Astrocyte (in vitro differentiated cells and primary cell): ENCODE measurements at regions not wholly inside any gene's neighbourhood (a gene's known extent, or its start where the extent isn't known, plus 50 kb on each side); places are given as distances from the start of the nearest gene placed in this dataset.

Experiments used
- DNase-seq: peaks from one replicate; pipeline ENCODE4 v3.0.0-alpha.2; 2010; ENCODE audit warnings: low read depth
- FAIRE-seq: peaks from 2 replicates; lab custom pipeline; 2011; peaks lifted over from hg19 to GRCh38; lab: Jason Lieb, UNC
- H2AFZ ChIP-seq: 2 replicates; pipeline ENCODE4 v1.6.0; 2012; ENCODE audit warnings: low read depth, low read length, inconsistent platforms
- H3K27ac ChIP-seq: 2 replicates; pipeline ENCODE4 v1.5.1; 2011; ENCODE audit warnings: low read depth, low read length, inconsistent platforms
- H3K27me3 ChIP-seq: 2 replicates; pipeline ENCODE4 v1.6.0; 2011; ENCODE audit warnings: low read length, inconsistent platforms; ENCODE audit not compliant: insufficient read depth
- H3K36me3 ChIP-seq: 2 replicates; pipeline ENCODE4 v1.5.1; 2011; ENCODE audit warnings: low read length, inconsistent platforms; ENCODE audit not compliant: insufficient read depth
- H3K4me1 ChIP-seq: 2 replicates; pipeline ENCODE4 v1.5.1; 2011; ENCODE audit warnings: low read length, inconsistent platforms; ENCODE audit not compliant: insufficient read depth
- H3K4me2 ChIP-seq: 2 replicates; pipeline ENCODE4 v1.6.0; 2012; ENCODE audit warnings: low read length, inconsistent platforms
- H3K4me3 ChIP-seq: 2 replicates; pipeline ENCODE4 v1.5.1; 2011; ENCODE audit warnings: low read depth, mild to moderate bottlenecking, low read length, inconsistent platforms; ENCODE audit not compliant: insufficient read depth
- H3K79me2 ChIP-seq: 2 replicates; pipeline ENCODE4 v1.6.0; 2012; ENCODE audit warnings: mild to moderate bottlenecking, low read length, inconsistent platforms; ENCODE audit not compliant: insufficient read depth
- H3K9ac ChIP-seq: 2 replicates; pipeline ENCODE4 v1.6.0; 2012; ENCODE audit warnings: mild to moderate bottlenecking, low read length, inconsistent platforms
- H3K9me3 ChIP-seq: 2 replicates; pipeline ENCODE4 v1.5.1; 2012; ENCODE audit warnings: low read depth, mild to moderate bottlenecking, low read length, inconsistent platforms; ENCODE audit not compliant: insufficient read depth
- H4K20me1 ChIP-seq: 2 replicates; pipeline ENCODE4 v1.6.0; 2012; ENCODE audit warnings: low read length, inconsistent platforms; ENCODE audit not compliant: insufficient read depth
- H3K27ac Mint-ChIP-seq: one replicate; pipeline ENCODE4 v1.8.0; 2021; ENCODE audit warnings: mild to moderate bottlenecking, mixed read lengths; ENCODE audit not compliant: unreplicated experiment
- H3K27me3 Mint-ChIP-seq: one replicate; pipeline ENCODE4 v1.8.0; 2021; ENCODE audit warnings: low read depth, mixed read lengths; ENCODE audit not compliant: unreplicated experiment
- H3K36me3 Mint-ChIP-seq: one replicate; pipeline ENCODE4 v1.8.0; 2021; ENCODE audit warnings: low read depth, mixed read lengths; ENCODE audit not compliant: unreplicated experiment
- H3K4me1 Mint-ChIP-seq: one replicate; pipeline ENCODE4 v1.8.0; 2021; ENCODE audit warnings: low read depth, mixed read lengths; ENCODE audit not compliant: unreplicated experiment
- H3K4me3 Mint-ChIP-seq: one replicate; pipeline ENCODE4 v1.8.0; 2021; ENCODE audit warnings: mild to moderate bottlenecking, moderate library complexity, mixed read lengths; ENCODE audit not compliant: unreplicated experiment
- H3K9me3 Mint-ChIP-seq: one replicate; pipeline ENCODE4 v1.8.0; 2021; ENCODE audit warnings: mild to moderate bottlenecking, mixed read lengths; ENCODE audit not compliant: unreplicated experiment
- CTCF ChIP-seq: IDR thresholded peaks from 2 replicates; pipeline ENCODE4 v1.5.1; 2011; ENCODE audit warnings: low read depth, mild to moderate bottlenecking, inconsistent platforms, low read length, moderate library complexity; ENCODE audit not compliant: insufficient read depth
- EZH2 ChIP-seq: IDR thresholded peaks from 2 replicates; pipeline ENCODE4 v1.6.1; 2012; ENCODE audit warnings: mild to moderate bottlenecking, low read length, inconsistent platforms; ENCODE audit not compliant: insufficient read depth

- no peak for TF ChIP-seq EZH2
- no peak for TF ChIP-seq CTCF
- H3K27ac ChIP-seq: no peak overlapping the region
These were observed 115.0 kb upstream of the ADAMTS18 start for GRCh38 chr16:77549876-77550275.

GRCh38 chr16:77551357-77551756, 116.5 kb upstream of the ADAMTS18 start:
- peak; percentile 69 for FAIRE-seq
- H3K4me1 Mint-ChIP-seq: peaks cover 10% of the 10 kb centered on the region
- no peak for TF ChIP-seq CTCF
- TF ChIP-seq EZH2: no peak

More at GRCh38 chr16:77549876-77550275, 115.0 kb upstream of the ADAMTS18 start:
- no peaks in the 10 kb centered on the region for H4K20me1 ChIP-seq
- H2AFZ ChIP-seq: no peak overlapping the region
- no peak overlapping the region for H3K4me3 ChIP-seq
- no peaks in the 10 kb centered on the region for H3K27me3 ChIP-seq
- no peaks in the 10 kb centered on the region for H3K4me1 ChIP-seq
- Mint-ChIP-seq H3K4me3 (no peak overlapping the region), H3K27ac (no peak overlapping the region), H3K36me3 (no peaks in the 10 kb centered on the region), H3K27me3 (peaks cover 21% of the 10 kb centered on the region), H3K4me1 (peaks cover 3% of the 10 kb centered on the region), H3K9me3 (no peaks in the 10 kb centered on the region)
- no peaks in the 10 kb centered on the region for H3K79me2 ChIP-seq
- no peak for DNase-seq
- no peaks in the 10 kb centered on the region for H3K9me3 ChIP-seq
- H3K36me3 ChIP-seq: no peaks in the 10 kb centered on the region
- no peak for FAIRE-seq
- H3K9ac ChIP-seq: no peak overlapping the region
- H3K4me2 ChIP-seq: no peak overlapping the region

GRCh38 chr16:77553130-77553529, 118.3 kb upstream of the ADAMTS18 start:
- Histone ChIP-seq H3K27ac (no peak overlapping the region), H3K9ac (no peak overlapping the region), H3K9me3 (no peaks in the 10 kb centered on the region), H3K4me3 (no peak overlapping the region), H2AFZ (no peak overlapping the region), H3K4me2 (no peak overlapping the region), H4K20me1 (no peaks in the 10 kb centered on the region), H3K36me3 (no peaks in the 10 kb centered on the region), H3K79me2 (no peaks in the 10 kb centered on the region), H3K4me1 (peaks cover 9% of the 10 kb centered on the region), H3K27me3 (no peaks in the 10 kb centered on the region)
- no peaks in the 10 kb centered on the region for H3K36me3 Mint-ChIP-seq
- no peak overlapping the region for H3K27ac Mint-ChIP-seq
- TF ChIP-seq EZH2 (no peak), CTCF (no peak)
- H3K4me1 Mint-ChIP-seq: peaks cover 11% of the 10 kb centered on the region
- FAIRE-seq: no peak
- no peak for DNase-seq
- peaks cover 12% of the 10 kb centered on the region for H3K27me3 Mint-ChIP-seq
- H3K4me3 Mint-ChIP-seq: no peak overlapping the region
- H3K9me3 Mint-ChIP-seq: no peaks in the 10 kb centered on the region

More at GRCh38 chr16:77551357-77551756, 116.5 kb upstream of the ADAMTS18 start:
- H3K27me3 ChIP-seq: no peaks in the 10 kb centered on the region
- Mint-ChIP-seq H3K27me3 (peaks cover 16% of the 10 kb centered on the region), H3K4me3 (no peak overlapping the region), H3K36me3 (no peaks in the 10 kb centered on the region), H3K9me3 (no peaks in the 10 kb centered on the region), H3K27ac (no peak overlapping the region)
- H3K4me2 ChIP-seq: no peak overlapping the region
- peak; percentile 77 for DNase-seq
- no peak overlapping the region for H2AFZ ChIP-seq
- no peak overlapping the region for H3K9ac ChIP-seq
- H3K4me3 ChIP-seq: no peak overlapping the region
- no peak overlapping the region for H3K27ac ChIP-seq
- H3K79me2 ChIP-seq: no peaks in the 10 kb centered on the region
- H4K20me1 ChIP-seq: no peaks in the 10 kb centered on the region
- H3K4me1 ChIP-seq: peaks cover 9% of the 10 kb centered on the region
- H3K36me3 ChIP-seq: no peaks in the 10 kb centered on the region
- no peaks in the 10 kb centered on the region for H3K9me3 ChIP-seq
